ENCODE measurements at regions not wholly inside any gene's neighbourhood (a gene's known extent, or its start where the extent isn't known, plus 50 kb on each side); places are given as distances from the start of the nearest gene placed in this dataset.

GRCh38 chr18:25408293-25408692 lies 56.3 kb upstream of the ZNF521 start:
- Histone ChIP-seq H2AFZ (ENCODE audit: low read depth, low read length) (no peak overlapping the region), H3K36me3 (ENCODE audit: insufficient read depth, low read length) (no peaks in the 10 kb centered on the region), H3K9ac (ENCODE audit: low read depth, low read length) (no peak overlapping the region), H3K9me3 (ENCODE audit: insufficient read depth, low read length, severe bottlenecking) (no peaks in the 10 kb centered on the region), H3K27ac (ENCODE audit: low read length) (no peak overlapping the region), H3K4me1 (ENCODE audit: insufficient read depth, low read length) (no peaks in the 10 kb centered on the region), H3K27me3 (ENCODE audit: insufficient read depth, low read length, poor library complexity) (no peaks in the 10 kb centered on the region), H3K4me3 (ENCODE audit: low read depth in 1 of 2, low read length in 2 of 2) (no peak overlapping the region), H3K4me2 (ENCODE audit: insufficient read depth, low read length) (no peak overlapping the region), H4K20me1 (ENCODE audit: insufficient read depth, low read length) (no peaks in the 10 kb centered on the region), H3K79me2 (ENCODE audit: insufficient read depth, low read length) (no peaks in the 10 kb centered on the region)
- no peak for TF ChIP-seq EZH2 (IDR thresholded peaks at IDR 0.05; ENCODE audit: borderline replicate concordance, low read depth, low read length, severe bottlenecking)
- TF ChIP-seq CTCF (IDR thresholded peaks at IDR 0.05; ENCODE audit: borderline replicate concordance, extremely low read depth, low read length, poor library complexity, severe bottlenecking) = no peak
- no peak for DNase-seq
- ATAC-seq (ENCODE audit: insufficient read depth, low read depth) = no peak
